22Rv1 (cell line): ENCODE measurements at regions not wholly inside any gene's neighbourhood (a gene's known extent, or its start where the extent isn't known, plus 50 kb on each side); places are given as distances from the start of the nearest gene placed in this dataset.

Experiments
- CTCF ChIP-seq: fragments of 450-650 bp; IDR thresholded peaks from 2 replicates; pipeline ENCODE4 v1.5.1; 2017; ENCODE audit warnings: mild to moderate bottlenecking
- ZFX ChIP-seq: fragments of 450-650 bp; IDR thresholded peaks from 2 replicates; pipeline ENCODE4 v1.6.1; 2017; ENCODE audit warnings: antibody characterized with exemption, borderline replicate concordance

DNA sequence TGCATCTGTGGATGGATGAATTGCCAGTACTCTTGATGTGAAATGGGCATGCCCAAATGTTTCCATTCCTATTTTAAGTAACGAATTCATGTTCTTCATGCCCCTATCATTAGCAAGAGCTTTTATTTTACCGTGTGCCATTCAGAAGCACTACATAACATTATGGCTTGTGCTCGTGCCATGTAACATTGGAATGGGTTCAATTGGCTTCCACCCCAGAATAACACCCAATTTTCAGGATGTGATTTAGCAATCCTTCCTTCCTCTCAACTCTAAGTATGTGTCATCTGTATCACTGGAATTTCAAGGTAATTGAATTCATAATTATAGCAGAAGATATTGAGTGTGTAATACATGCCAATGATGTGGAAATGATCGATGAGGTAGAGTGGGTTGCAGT, 145.8 kb upstream of the TMPO start:
- TF ChIP-seq CTCF (no peak), ZFX (no peak)
